KOPT-K1 (cell line): ENCODE measurements at regions not wholly inside any gene's neighbourhood (a gene's known extent, or its start where the extent isn't known, plus 50 kb on each side); places are given as distances from the start of the nearest gene placed in this dataset.

Experiments used
- H3K27ac ChIP-seq: fragments of 200-600 bp; sonication (generic); 2 replicates; pipeline ENCODE4 v1.5.1; 2016; ENCODE audit warnings: antibody characterized with exemption, mild to moderate bottlenecking, low read depth, low read length; ENCODE audit not compliant: poor library complexity, severe bottlenecking
- H3K36me3 ChIP-seq: fragments of 200-600 bp; sonication (generic); 2 replicates; pipeline ENCODE4 v1.5.1; 2017; ENCODE audit warnings: antibody characterized with exemption, mild to moderate bottlenecking, low read length, moderate library complexity; ENCODE audit not compliant: insufficient read depth
- H3K9me3 ChIP-seq: fragments of 200-600 bp; sonication (generic); 2 replicates; pipeline ENCODE4 v1.5.1; 2017; ENCODE audit warnings: antibody characterized with exemption, low read length, mild to moderate bottlenecking; ENCODE audit not compliant: insufficient read depth, poor library complexity, severe bottlenecking

DNA sequence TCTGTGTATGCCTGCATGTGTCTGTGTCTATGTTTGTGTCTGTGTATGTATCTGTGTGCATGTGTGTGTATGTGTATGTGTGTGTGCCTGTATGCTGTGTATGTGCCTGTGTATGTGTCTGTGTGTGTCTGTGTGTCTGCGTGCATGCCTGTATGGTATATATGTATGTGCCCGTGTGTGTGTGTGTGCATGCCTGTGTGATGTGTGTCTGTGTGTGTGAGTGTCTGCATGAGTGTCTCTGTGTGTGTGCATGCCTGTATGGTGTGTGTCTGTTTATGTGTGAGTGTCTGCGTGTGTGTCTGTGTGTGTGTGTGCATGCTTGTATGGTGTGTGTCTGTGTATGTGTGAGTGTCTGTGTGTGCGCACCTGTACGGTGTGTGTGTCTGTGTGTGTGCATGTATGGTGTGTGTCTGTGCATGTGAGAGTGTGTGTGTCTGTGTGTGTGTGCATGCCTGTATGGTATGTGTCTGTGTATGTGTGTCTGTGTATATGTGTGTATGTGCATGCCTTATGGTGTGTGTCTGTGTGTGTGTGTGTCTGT lies 137.1 kb upstream of the IRX2 start:
- Histone ChIP-seq H3K9me3 (peaks cover 4% of the 10 kb centered on the region), H3K36me3 (no peaks in the 10 kb centered on the region), H3K27ac (no peak overlapping the region)

DNA sequence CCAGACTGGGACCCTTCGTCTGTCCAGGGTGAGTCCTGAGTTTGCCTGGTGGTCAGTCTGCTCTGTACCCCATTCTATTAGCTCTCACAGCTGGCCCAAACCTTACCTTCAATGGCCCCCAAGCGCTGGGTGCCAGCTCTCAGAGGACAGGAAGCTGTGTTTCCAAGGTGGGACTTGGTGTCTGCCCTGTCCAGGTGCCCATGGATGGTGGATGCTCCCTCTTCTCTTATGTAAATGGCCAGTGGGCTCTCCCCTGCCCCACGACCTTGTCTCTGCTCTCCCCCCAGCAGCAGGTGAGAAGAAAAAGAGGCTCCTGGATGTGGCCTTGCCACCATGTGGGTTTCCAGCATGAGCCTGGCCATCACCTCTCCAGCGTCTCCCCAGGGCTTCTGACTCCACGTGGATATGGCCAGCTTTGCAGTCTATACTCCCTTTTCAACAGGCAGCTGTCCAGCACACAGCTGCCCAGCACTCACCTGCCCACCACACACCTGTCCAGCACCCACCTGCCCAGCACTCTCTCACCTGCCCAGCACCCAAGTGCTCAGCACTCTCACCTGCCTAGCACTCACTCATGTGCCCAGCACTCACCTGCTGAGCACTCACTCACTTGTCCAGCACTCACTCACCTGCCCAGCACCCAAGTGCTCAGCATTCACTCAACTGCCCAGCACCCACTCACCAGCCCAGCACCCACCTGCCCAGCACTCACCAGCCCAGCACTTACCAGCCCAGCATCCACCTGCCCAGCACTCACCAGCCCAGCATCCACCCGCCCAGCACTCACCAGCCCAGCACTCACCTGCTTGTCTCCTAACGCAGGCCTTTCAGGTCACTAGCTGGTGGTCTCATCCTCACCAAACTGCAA lies 136.2 kb upstream of the IRX2 start:
- peaks cover 4% of the 10 kb centered on the region for H3K9me3 ChIP-seq

GRCh38 chr5:2886531-2886930 lies 135.1 kb upstream of the IRX2 start:
- no peak overlapping the region for H3K27ac ChIP-seq
- H3K36me3 ChIP-seq: no peaks in the 10 kb centered on the region
- peaks cover 4% of the 10 kb centered on the region for H3K9me3 ChIP-seq

More for the DNA sequence above, 136.2 kb upstream of the IRX2 start:
- no peak overlapping the region for H3K27ac ChIP-seq
- no peaks in the 10 kb centered on the region for H3K36me3 ChIP-seq

DNA sequence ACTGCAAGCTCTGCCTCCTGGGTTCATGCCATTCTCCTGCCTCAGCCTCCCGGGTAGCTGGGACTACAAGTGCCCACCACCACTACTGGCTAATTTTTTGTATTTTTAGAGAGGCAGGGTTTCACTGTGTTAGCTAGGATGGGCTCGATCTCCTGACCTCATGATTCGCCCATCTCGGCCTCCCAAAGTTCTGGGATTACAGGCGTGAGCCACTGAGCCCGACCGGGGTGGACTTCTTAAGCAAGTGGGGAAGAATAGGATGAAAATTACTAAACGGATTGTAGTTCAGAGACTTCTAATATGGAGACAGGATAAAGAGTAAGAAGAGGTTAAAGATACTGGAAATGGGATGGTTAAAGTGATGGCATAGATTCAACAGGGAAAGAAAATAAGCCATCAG lies 132.3 kb upstream of the IRX2 start:
- Histone ChIP-seq H3K9me3 (peaks cover 10% of the 10 kb centered on the region), H3K36me3 (no peaks in the 10 kb centered on the region), H3K27ac (no peak overlapping the region)

DNA sequence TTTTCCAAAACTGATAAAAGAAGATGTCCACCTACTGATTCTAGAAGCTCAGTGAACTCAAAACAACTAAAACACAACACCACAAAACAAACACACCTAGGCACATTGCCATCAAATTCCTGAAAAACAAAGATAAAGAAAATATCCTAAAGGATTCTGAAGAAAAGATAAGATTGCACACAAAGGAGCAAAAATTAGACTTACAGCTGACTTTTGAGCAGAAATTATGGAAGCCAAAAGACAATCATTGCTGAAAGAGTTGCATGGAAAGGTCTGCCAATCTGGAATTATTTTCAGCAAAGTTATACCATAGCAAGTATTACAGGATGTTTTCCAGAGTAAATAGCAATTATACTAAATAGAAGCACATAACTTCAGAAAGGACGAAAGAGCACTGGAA lies 128.2 kb upstream of the IRX2 start:
- H3K9me3 ChIP-seq: peaks cover 10% of the 10 kb centered on the region
- no peak overlapping the region for H3K27ac ChIP-seq
- no peaks in the 10 kb centered on the region for H3K36me3 ChIP-seq

GRCh38 chr5:2877522-2877921 lies 126.0 kb upstream of the IRX2 start:
- H3K9me3 ChIP-seq: peaks cover 10% of the 10 kb centered on the region
- no peak overlapping the region for H3K27ac ChIP-seq
- no peaks in the 10 kb centered on the region for H3K36me3 ChIP-seq

DNA sequence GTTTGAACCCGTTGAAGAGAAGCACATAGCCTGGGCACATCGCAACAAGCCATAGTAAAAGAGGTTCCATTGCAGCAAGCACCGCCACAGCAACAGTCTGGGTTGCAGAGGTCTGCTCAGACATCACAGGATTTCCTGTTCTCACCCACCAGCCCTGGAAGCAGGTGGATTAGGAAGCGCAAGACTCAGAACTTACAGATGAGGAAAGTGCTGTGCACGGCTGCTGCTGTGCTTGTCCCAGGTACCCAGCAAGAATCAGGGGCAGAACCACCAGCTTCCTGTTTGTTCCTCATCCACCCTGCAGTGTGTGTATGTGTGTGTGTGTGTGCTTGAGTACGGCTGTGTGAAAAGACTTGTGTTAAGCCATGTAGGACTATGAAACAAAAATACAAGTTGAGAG lies 124.7 kb upstream of the IRX2 start:
- H3K9me3 ChIP-seq: peaks cover 10% of the 10 kb centered on the region
- H3K36me3 ChIP-seq: no peaks in the 10 kb centered on the region
- H3K27ac ChIP-seq: no peak overlapping the region

DNA sequence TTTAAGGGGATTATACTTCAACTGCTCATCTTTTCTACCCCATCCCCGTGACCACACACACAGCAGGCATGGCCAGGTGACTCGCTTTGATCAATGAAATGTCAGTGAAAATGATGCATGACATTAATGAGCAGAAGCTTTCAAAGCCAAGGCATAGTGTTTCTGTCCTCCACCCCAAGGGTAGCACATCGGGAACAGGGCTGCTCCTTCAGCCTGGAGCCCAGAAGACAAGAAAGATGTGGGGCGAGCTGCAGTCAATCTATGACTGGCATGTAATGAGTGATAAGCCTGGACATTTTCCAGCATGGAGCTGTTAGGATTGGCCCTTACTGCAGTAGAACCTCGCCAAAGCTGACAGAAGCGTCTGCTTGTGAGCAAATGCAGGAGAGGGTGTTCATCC lies 122.6 kb upstream of the IRX2 start:
- no peaks in the 10 kb centered on the region for H3K36me3 ChIP-seq
- H3K27ac ChIP-seq: no peak overlapping the region
- H3K9me3 ChIP-seq: peaks cover under 1% of the 10 kb centered on the region

DNA sequence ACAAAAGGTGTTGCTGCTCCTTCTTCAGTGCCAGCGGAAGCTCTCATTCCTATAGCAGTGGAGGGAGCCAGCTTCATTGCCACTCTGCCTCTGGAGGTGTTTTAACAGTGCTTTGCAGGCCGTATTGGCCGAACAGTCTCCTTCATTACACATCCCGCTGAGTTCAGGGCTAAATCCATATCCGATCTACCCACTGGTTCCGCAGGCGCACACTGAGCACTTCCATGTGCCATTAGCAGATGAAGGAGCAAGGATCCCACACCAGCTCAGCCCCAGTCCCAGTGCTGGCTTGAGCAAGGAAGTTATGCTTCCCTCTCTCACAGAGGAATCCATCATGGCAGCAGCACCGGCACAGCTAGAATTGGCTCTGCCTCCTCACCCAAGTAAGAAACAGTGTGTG lies 121.2 kb upstream of the IRX2 start:
- no peaks in the 10 kb centered on the region for H3K36me3 ChIP-seq
- H3K9me3 ChIP-seq: no peaks in the 10 kb centered on the region
- no peak overlapping the region for H3K27ac ChIP-seq

GRCh38 chr5:2871282-2871681 lies 119.8 kb upstream of the IRX2 start:
- H3K36me3 ChIP-seq: no peaks in the 10 kb centered on the region
- H3K27ac ChIP-seq: no peak overlapping the region
- no peaks in the 10 kb centered on the region for H3K9me3 ChIP-seq

- H3K9me3 ChIP-seq: peaks cover 10% of the 10 kb centered on the region
- no peaks in the 10 kb centered on the region for H3K36me3 ChIP-seq
- H3K27ac ChIP-seq: no peak overlapping the region
Measured at GRCh38 chr5:2869471-2869870, 118.0 kb upstream of the IRX2 start.

GRCh38 chr5:2867373-2867933 lies 116.0 kb upstream of the IRX2 start:
- H3K27ac ChIP-seq: no peak overlapping the region

GRCh38 chr5:2866662-2867372 lies 115.3 kb upstream of the IRX2 start:
- Histone ChIP-seq H3K9me3 (peaks cover 17% of the 10 kb centered on the region), H3K36me3 (no peaks in the 10 kb centered on the region), H3K27ac (no peak overlapping the region)

More at GRCh38 chr5:2867373-2867933, 116.0 kb upstream of the IRX2 start:
- no peaks in the 10 kb centered on the region for H3K36me3 ChIP-seq
- peaks cover 11% of the 10 kb centered on the region for H3K9me3 ChIP-seq

- H3K27ac ChIP-seq: no peak overlapping the region
- peaks cover 20% of the 10 kb centered on the region for H3K9me3 ChIP-seq
- no peaks in the 10 kb centered on the region for H3K36me3 ChIP-seq
Measured at GRCh38 chr5:2865856-2866255, 114.4 kb upstream of the IRX2 start.

GRCh38 chr5:2864515-2865105 lies 113.1 kb upstream of the IRX2 start:
- Histone ChIP-seq H3K9me3 (peaks cover 20% of the 10 kb centered on the region), H3K36me3 (no peaks in the 10 kb centered on the region), H3K27ac (no peak overlapping the region)
